Kidney epithelial cell (primary cell): ENCODE measurements at regions not wholly inside any gene's neighbourhood (a gene's known extent, or its start where the extent isn't known, plus 50 kb on each side); places are given as distances from the start of the nearest gene placed in this dataset.

Experiments
- DNase-seq: peaks from one replicate; pipeline ENCODE4 v3.0.0-alpha.2; 2010; ENCODE audit warnings: low read depth
- H3K27me3 ChIP-seq: 2 replicates; pipeline ENCODE4 v1.6.0; 2011; ENCODE audit warnings: low read length; ENCODE audit not compliant: control insufficient read depth, insufficient read depth
- H3K36me3 ChIP-seq: 2 replicates; pipeline ENCODE4 v1.5.1; 2011; ENCODE audit warnings: low read length; ENCODE audit not compliant: control insufficient read depth, insufficient read depth
- H3K4me3 ChIP-seq: 2 replicates; pipeline ENCODE4 v1.5.1; 2011; ENCODE audit warnings: low read depth, mild to moderate bottlenecking, control low read depth, low read length
- CTCF ChIP-seq: IDR thresholded peaks from 2 replicates; pipeline ENCODE4 v1.5.1; 2011; ENCODE audit warnings: mild to moderate bottlenecking, moderate library complexity, low read length, control low read depth, inconsistent platforms; ENCODE audit not compliant: insufficient read depth, poor library complexity, severe bottlenecking

- TF ChIP-seq CTCF = no peak
- Histone ChIP-seq H3K36me3 (no peaks in the 10 kb centered on the region), H3K27me3 (no peaks in the 10 kb centered on the region), H3K4me3 (no peak overlapping the region)
- DNase-seq = no peak
Measured at GRCh38 chr18:73897517-73897916, 250.1 kb downstream of the FBXO15 start.

GRCh38 chr18:73896685-73897084, 250.9 kb downstream of the FBXO15 start:
- H3K27me3 ChIP-seq = no peaks in the 10 kb centered on the region
- no peak for DNase-seq
- no peaks in the 10 kb centered on the region for H3K36me3 ChIP-seq
- no peak overlapping the region for H3K4me3 ChIP-seq
- TF ChIP-seq CTCF = no peak

- DNase-seq = no peak
- no peak for TF ChIP-seq CTCF
- Histone ChIP-seq H3K27me3 (no peaks in the 10 kb centered on the region), H3K36me3 (no peaks in the 10 kb centered on the region), H3K4me3 (no peak overlapping the region)
Measured at GRCh38 chr18:73895701-73896100, 251.9 kb downstream of the FBXO15 start.

- DNase-seq = no peak
- no peaks in the 10 kb centered on the region for H3K27me3 ChIP-seq
- no peak overlapping the region for H3K4me3 ChIP-seq
- H3K36me3 ChIP-seq = no peaks in the 10 kb centered on the region
- no peak for TF ChIP-seq CTCF
Measured at GRCh38 chr18:73893880-73894279, 253.8 kb downstream of the FBXO15 start.

GRCh38 chr18:73891572-73892421, 255.8 kb downstream of the FBXO15 start:
- H3K4me3 ChIP-seq = no peak overlapping the region
- no peaks in the 10 kb centered on the region for H3K27me3 ChIP-seq
- no peaks in the 10 kb centered on the region for H3K36me3 ChIP-seq
- TF ChIP-seq CTCF = peak; percentile 18
- no peak for DNase-seq

- Histone ChIP-seq H3K27me3 (no peaks in the 10 kb centered on the region), H3K4me3 (no peak overlapping the region), H3K36me3 (no peaks in the 10 kb centered on the region)
- DNase-seq = no peak
- TF ChIP-seq CTCF = no peak
Measured at GRCh38 chr18:73888565-73888964, 259.1 kb downstream of the FBXO15 start.
